Uterus (tissue), 3 donors: ENCODE measurements at regions not wholly inside any gene's neighbourhood (a gene's known extent, or its start where the extent isn't known, plus 50 kb on each side); places are given as distances from the start of the nearest gene placed in this dataset.

ENCODE experiments used
- DNase-seq, 2 donors: peaks; one replicate each; pipeline ENCODE4 v3.0.0-alpha.2; 2019 to 2020
- H3K27ac ChIP-seq, 2 donors: fragments of 200-600 bp; sonication (generic); 1 replicate in 1 of 2; 2 replicates in 1 of 2; pipeline ENCODE4 v1.5.1; 2016 to 2018
- H3K27me3 ChIP-seq, 2 donors: fragments of 200-600 bp; sonication (generic); one replicate each; pipeline ENCODE4 v1.5.1; 2018 to 2019; ENCODE audit warnings: control low read depth in 1 of 2
- H3K36me3 ChIP-seq, 2 donors: fragments of 200-600 bp; sonication (generic); one replicate each; pipeline ENCODE4 v1.5.1; 2019; ENCODE audit warnings: control low read depth in 1 of 2
- H3K4me1 ChIP-seq, 2 donors: fragments of 200-600 bp; sonication (generic); one replicate each; pipeline ENCODE4 v1.5.1; 2018 to 2019; ENCODE audit warnings: control low read depth in 1 of 2
- H3K4me3 ChIP-seq, 2 donors: fragments of 200-600 bp; sonication (generic); 1 replicate in 1 of 2; 2 replicates in 1 of 2; pipeline ENCODE4 v1.5.1; 2018 to 2019; ENCODE audit warnings: mild to moderate bottlenecking in 1 of 2
- H3K9me3 ChIP-seq, 2 donors: fragments of 200-600 bp; sonication (generic); one replicate each; pipeline ENCODE4 v1.5.1; 2019; ENCODE audit warnings: control low read depth in 1 of 2
- CTCF ChIP-seq, 4 experiments: fragments of 200-600 bp in 2 of 4; fragments of 450-650 bp in 2 of 4; sonication (generic) in 2 of 4; IDR thresholded peaks; one replicate each; pipeline ENCODE4 v1.5.1; 2016 to 2019; ENCODE audit warnings: antibody characterized with exemption in 4 of 4, mild to moderate bottlenecking in 2 of 4, moderate library complexity in 1 of 4
- POLR2A ChIP-seq, 2 donors: fragments of 450-650 bp; IDR thresholded peaks; one replicate each; pipeline ENCODE4 v1.6.1; 2016; ENCODE audit warnings: antibody characterized with exemption in 2 of 2, mild to moderate bottlenecking in 1 of 2, moderate library complexity in 1 of 2
- intact Hi-C: fragments of 100-400 bp; cut with DNase I; formaldehyde crosslinking; loops from one replicate; pipeline ENCODE4 v1.15.1; 2023; ENCODE audit warnings: low total_unique reads
- donor health status: DM: yes; HTN: yes; CAD: no.

DNA sequence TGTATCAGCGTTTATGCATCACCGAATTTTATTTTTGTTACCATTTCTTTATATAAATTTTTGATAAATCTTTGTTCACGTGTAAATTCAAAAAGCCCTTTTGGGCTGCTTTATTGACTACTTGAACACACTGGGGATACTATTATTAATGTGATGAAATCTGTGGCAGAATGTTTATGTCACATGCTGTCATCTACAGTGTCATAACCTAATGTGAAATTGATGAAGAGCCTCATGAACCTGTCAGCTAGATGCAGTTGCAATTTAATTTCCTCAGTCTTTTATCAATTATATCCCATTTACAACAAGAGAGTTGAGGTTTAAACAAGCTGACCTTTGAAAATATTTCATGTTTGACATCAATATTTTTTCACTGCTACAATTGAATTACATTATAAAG lies 1100.4 kb upstream of the COX7C start:
- Histone ChIP-seq H3K36me3 (no peaks in the 10 kb centered on the region), H3K4me3 (no peak overlapping the region), H3K4me1 (no peaks in the 10 kb centered on the region), H3K9me3 (no peaks in the 10 kb centered on the region), H3K27ac (no peak overlapping the region), H3K27me3 (no peaks in the 10 kb centered on the region)
- TF ChIP-seq CTCF (IDR thresholded peaks at IDR 0.05) (no peak), POLR2A (IDR thresholded peaks at IDR 0.05) (no peak)
- intact Hi-C loops = no loop called here
- DNase-seq = no peak

GRCh38 chr5:85533341-85534047 lies 1084.2 kb upstream of the COX7C start:
- intact Hi-C loops = no loop called here

GRCh38 chr5:85538362-85538761 lies 1079.4 kb upstream of the COX7C start:
- no peaks in the 10 kb centered on the region for H3K4me1 ChIP-seq
- DNase-seq = no peak
- no peaks in the 10 kb centered on the region for H3K9me3 ChIP-seq
- H3K4me3 ChIP-seq = no peak overlapping the region
- H3K36me3 ChIP-seq = no peaks in the 10 kb centered on the region
- H3K27me3 ChIP-seq = no peaks in the 10 kb centered on the region
- no peak for TF ChIP-seq CTCF (IDR thresholded peaks at IDR 0.05)
- TF ChIP-seq POLR2A (IDR thresholded peaks at IDR 0.05) = no peak
- intact Hi-C loops = no loop called here
- no peak overlapping the region for H3K27ac ChIP-seq

More at GRCh38 chr5:85533341-85534047, 1084.2 kb upstream of the COX7C start:
- Histone ChIP-seq H3K27me3 (no peaks in the 10 kb centered on the region), H3K27ac (no peak overlapping the region), H3K9me3 (no peaks in the 10 kb centered on the region), H3K4me3 (no peak overlapping the region), H3K4me1 (no peaks in the 10 kb centered on the region), H3K36me3 (no peaks in the 10 kb centered on the region)
- no peak for DNase-seq
- TF ChIP-seq CTCF (IDR thresholded peaks at IDR 0.05) (no peak), POLR2A (IDR thresholded peaks at IDR 0.05) (no peak)

DNA sequence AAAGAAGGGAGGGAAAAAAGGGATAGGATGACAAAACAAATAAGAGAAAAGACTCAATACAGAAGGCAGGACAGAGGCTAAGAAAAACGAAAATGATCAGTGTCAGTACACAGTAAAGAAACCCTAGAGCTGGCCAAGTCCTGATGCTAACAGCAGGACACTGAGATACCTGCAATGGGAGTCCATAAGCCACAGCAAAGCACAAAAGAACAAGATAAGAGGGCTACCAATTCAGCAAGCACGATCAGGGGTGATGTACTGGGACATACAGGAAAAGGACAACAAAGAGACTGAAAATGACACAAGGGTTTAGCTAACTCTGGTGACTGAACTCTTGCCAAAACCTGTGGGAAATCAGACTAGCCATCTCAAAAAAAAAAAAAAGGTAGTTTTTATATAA lies 1072.6 kb upstream of the COX7C start:
- H3K4me3 ChIP-seq = no peak overlapping the region
- intact Hi-C loops = no loop called here
- H3K27me3 ChIP-seq = no peaks in the 10 kb centered on the region
- no peak for DNase-seq
- TF ChIP-seq POLR2A (IDR thresholded peaks at IDR 0.05) (no peak), CTCF (IDR thresholded peaks at IDR 0.05) (no peak)
- H3K4me1 ChIP-seq = no peaks in the 10 kb centered on the region
- H3K36me3 ChIP-seq = no peaks in the 10 kb centered on the region
- H3K9me3 ChIP-seq = no peaks in the 10 kb centered on the region
- H3K27ac ChIP-seq = no peak overlapping the region

DNA sequence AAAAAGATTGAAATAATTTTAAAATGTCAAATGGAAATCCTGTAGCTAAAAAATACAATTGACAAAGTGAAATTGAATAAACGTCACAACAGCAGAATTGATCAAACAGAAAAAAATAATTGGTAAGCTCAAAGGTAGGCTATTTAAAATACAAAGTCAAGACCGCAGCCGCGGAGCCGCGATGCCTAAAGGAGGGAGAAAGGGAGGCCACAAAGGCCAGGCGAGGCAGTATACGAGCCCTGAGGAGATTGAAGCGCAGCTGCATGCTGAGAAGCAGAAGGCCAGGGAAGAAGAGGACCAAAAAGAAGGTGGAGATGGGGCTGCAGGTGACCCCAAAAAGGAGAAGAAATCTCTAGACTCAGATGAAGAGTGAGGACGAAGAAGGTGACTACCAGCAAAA lies 1068.5 kb upstream of the COX7C start:
- H3K4me1 ChIP-seq = no peaks in the 10 kb centered on the region
- no peak overlapping the region for H3K4me3 ChIP-seq
- H3K9me3 ChIP-seq = no peaks in the 10 kb centered on the region
- no peak for DNase-seq
- no peaks in the 10 kb centered on the region for H3K36me3 ChIP-seq
- intact Hi-C loops = no loop called here
- no peak for TF ChIP-seq CTCF (IDR thresholded peaks at IDR 0.05)
- TF ChIP-seq POLR2A (IDR thresholded peaks at IDR 0.05) = no peak
- no peaks in the 10 kb centered on the region for H3K27me3 ChIP-seq
- no peak overlapping the region for H3K27ac ChIP-seq
